Body of pancreas (tissue), 4 donors: ENCODE measurements at regions not wholly inside any gene's neighbourhood (a gene's known extent, or its start where the extent isn't known, plus 50 kb on each side); places are given as distances from the start of the nearest gene placed in this dataset.

Experiments
- POLR2A ChIP-seq, 3 donors: fragments of 450-650 bp; IDR thresholded peaks; one replicate each; pipeline ENCODE4 v1.6.1; 2016; ENCODE audit warnings: antibody characterized with exemption in 3 of 3, mild to moderate bottlenecking in 2 of 3
- TF ChIP-seq, protein P1 (sequence below), 7 experiments: fragments of 450-650 bp in 4 of 7; fragments of 200-600 bp in 3 of 7; sonication (generic) in 3 of 7; IDR thresholded peaks; one replicate each; pipeline ENCODE4 v1.5.1; 2016 to 2019; ENCODE audit warnings: antibody characterized with exemption in 7 of 7

DNA sequence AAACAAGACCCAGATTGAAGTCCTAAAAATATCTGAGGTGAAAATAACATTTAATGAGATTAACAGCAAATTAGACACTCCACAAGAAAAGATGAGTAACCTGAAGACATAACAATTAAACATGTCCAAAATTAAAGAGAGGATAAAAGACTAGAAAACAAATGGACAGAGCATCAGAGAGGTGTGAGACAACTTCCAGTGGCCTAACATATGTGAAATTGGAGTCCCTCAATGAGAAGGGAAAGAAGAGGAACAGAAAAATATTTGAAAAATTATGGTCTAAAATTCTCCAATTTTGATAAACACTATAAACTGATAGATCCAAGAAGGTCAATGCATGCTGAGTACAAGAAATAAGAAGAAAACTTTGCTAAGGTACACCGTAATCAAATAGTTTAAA is 151.9 kb downstream of the KITLG start:
- TF ChIP-seq, protein P1, sequence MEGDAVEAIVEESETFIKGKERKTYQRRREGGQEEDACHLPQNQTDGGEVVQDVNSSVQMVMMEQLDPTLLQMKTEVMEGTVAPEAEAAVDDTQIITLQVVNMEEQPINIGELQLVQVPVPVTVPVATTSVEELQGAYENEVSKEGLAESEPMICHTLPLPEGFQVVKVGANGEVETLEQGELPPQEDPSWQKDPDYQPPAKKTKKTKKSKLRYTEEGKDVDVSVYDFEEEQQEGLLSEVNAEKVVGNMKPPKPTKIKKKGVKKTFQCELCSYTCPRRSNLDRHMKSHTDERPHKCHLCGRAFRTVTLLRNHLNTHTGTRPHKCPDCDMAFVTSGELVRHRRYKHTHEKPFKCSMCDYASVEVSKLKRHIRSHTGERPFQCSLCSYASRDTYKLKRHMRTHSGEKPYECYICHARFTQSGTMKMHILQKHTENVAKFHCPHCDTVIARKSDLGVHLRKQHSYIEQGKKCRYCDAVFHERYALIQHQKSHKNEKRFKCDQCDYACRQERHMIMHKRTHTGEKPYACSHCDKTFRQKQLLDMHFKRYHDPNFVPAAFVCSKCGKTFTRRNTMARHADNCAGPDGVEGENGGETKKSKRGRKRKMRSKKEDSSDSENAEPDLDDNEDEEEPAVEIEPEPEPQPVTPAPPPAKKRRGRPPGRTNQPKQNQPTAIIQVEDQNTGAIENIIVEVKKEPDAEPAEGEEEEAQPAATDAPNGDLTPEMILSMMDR (IDR thresholded peaks at IDR 0.05), result no peak
- TF ChIP-seq POLR2A (IDR thresholded peaks at IDR 0.05), result no peak
